T-helper 2 cell (primary cell): ENCODE measurements at regions not wholly inside any gene's neighbourhood (a gene's known extent, or its start where the extent isn't known, plus 50 kb on each side); places are given as distances from the start of the nearest gene placed in this dataset.

Experiments used
- DNase-seq, 5 experiments: peaks; one replicate each; pipeline versions ENCODE4 v3.0.0 to v3.0.0-alpha.2; 2012 to 2022

DNA sequence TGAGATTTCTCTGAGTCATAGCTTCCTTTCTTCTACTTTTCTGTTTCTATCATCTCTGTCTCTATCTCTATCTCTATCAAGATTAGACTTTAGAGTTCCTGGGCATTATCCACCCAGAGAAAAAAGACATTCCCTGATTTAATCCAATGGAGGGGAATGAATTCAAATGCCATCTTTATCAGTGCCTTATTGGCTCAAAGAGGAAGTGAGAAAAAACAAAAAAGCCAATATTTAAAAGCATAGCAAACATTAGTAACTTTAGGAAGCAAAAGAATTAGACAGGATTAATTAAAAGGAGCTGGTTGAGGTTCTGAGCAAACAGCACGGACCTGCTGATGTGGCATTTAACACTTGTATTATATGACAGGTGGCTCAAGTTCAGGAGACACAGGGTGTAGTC, 736.5 kb downstream of the REEP3 start:
- DNase-seq, result no peak

DNA sequence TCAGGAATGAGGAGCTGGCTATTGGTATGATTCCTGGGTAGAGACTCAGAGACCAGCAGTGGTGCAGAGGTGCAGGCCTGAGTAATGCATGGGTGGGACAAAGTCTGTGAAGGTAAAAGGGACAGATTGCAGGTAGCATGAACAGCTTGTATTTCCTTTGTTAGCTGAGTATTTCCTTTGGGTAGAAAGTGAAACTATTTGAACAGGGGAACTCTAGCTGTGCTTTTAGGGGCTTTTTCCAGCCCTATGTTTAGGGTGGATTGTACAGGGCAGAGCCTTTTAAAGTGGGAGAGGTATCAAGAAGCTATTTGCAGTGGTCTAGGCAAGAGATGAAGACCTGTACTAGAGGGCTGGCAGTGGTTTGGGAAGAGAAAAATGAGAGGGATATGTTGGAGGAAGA, 739.9 kb downstream of the REEP3 start:
- no peak for DNase-seq

DNA sequence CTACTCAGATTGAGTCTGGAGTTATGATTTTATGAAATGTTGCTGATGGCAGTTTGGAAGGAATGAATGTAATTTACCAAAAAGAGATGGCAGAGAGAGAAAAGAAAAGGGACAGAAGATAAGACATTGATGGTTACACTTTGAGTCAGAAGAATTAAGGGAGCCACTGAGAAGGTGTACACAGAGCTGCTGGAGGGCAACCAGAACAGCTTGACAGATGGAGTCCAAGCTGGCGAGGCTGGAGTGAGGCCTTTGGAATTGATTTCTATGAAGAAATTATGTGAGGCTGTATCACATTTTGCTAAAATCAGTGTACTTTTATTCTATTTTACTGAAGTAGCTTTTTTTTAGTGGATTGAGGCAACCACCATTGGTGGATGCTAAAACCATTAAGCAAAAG, 740.5 kb downstream of the REEP3 start:
- no peak for DNase-seq

DNA sequence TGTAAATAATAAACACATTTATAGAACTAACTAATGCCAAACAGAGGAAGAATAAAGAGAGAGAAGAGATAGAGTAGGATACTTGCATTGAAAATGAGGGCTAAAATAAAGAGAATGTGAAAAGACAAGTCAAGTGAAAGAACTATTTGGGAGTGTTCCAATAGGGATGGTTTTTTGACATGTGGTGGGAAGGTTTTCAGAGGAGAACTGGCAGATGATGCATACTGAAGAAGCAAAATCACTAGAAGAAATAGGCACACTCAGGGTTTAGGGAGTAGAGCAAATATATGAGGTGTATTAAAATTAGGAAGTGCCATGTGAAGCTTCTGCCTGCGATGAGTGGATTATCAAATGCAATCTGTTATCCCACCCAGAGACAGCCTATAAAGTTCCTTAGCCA, 744.8 kb downstream of the REEP3 start:
- no peak for DNase-seq

DNA sequence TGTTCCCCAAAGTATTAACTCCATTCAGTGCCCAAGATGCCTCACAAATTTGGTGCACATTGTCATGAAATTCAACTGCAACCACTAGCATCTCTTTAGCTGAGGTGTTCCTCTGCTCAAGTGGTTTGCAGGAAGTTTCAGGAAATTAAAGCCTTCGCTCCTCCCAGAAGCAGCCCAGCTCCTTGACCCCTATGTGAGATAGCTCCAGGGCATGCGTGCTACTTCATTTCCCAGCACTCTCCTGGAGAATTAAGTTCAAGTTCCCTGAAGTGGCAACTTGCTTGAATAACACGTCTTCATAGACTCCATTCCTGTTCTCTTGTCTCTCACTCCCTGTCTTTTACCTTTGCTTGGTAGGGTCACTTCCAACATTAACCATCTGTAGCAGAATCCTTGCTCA, 750.3 kb downstream of the REEP3 start:
- no peak for DNase-seq

DNA sequence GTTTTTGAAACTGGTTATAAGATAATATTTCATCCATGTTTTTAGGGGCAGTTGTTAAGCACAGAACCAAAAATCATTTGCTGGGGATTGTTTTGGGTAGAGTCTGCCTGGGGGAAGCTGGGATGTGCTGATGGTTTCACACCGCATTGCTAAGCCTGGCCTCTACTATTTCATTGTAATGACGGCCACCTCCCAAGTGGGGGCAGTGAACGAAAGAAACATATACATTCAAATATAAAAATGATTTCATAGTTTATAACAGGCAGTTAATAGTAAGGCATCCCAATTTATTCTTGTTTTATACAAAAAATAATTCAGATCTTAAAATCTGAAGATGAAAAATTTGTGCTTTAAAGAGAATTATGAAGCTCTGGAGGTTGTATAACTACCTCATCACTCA, 750.8 kb downstream of the REEP3 start:
- DNase-seq, result no peak

DNA sequence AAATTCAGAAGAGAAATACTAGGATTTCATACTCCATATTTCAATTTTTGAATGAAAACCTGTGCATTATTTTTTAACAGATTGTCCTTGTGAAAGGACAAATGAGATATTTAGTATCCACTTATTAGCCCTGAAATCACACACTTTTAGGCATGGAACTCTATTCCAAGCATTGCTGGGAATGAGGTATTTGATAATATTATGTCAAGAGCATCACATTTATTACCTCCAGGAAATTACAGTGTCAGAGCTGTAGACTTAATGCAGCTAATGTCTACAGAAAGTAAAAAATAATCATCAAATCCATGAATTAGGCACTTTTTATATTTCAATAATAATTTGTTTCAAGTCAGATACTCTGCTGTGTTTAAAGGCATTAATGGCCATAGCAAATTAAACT, 753.8 kb downstream of the REEP3 start:
- DNase-seq, result no peak

DNA sequence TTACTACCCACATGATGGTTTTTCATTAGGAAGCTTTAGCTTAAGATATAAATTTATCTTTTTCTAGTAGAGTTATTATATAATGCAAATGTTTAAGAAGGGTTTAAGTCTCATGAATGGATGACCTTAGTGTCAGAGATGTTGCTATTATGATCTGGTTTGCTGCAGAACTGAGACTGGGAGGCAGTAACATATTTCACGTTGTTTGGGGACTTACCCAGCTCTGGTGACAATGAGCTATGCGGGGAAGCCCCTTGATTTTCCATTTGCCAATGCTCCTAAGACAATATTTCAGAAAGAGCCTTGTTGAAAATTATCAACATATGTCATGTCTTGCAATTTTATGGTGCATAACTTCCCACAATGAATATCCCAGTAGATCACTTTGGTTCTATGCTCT, 754.6 kb downstream of the REEP3 start:
- DNase-seq, result no peak

DNA sequence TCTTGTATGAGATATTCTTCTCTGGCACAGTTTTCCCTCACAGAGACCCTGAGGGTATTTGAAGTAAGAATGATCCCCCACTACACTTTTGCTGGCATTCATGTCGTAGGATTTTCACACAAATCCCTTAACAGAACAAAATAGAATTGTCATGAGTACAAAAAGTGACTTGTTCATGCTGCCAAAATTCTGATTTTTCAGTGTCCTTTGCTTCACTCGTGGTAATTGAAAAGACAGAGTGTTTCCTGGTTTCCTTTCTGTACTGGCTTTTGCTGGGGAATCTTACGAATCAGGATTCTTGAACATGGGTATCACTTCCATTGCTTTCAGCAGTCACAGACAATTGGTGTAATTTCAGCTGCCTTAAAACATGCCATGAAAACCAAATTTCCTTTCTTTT, 756.3 kb downstream of the REEP3 start:
- DNase-seq, result no peak

DNA sequence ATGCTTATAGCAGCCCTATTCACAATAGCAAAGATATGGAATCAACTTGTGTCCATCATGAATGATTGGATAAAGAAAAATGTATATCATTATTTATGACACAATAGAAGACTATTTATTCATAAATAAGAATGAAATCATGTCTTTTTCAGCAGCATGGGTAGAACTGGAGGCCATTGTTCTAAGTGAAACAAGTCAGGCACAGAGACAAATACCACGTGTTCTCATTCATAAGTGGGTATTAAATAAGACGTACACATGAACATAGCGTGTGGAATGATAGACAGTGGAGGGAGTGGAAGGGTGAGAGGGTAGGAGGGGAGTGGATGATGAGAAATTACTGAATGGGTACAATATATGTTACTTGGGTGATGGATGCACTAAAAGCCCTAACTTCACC, 762.4 kb downstream of the REEP3 start:
- no peak for DNase-seq

DNA sequence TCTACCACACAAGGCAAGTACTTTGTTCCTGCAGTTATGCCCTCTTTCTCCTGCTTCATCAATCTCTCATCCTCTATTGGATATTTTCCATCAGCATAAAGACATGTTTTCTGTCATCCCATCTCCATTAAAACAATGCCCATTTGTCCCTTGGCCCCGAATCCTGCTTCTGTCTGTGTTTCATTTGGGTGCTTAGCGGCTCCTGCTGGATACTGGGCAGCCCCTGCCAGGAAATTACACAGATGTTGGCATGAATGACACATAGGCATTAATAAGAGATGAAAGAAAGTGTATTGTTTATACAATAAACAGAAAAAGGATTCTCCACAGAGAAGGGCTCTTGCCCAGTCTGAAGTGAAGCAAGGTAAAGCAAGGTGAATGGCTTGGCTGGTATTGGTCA, 765.3 kb downstream of the REEP3 start:
- DNase-seq, result no peak

DNA sequence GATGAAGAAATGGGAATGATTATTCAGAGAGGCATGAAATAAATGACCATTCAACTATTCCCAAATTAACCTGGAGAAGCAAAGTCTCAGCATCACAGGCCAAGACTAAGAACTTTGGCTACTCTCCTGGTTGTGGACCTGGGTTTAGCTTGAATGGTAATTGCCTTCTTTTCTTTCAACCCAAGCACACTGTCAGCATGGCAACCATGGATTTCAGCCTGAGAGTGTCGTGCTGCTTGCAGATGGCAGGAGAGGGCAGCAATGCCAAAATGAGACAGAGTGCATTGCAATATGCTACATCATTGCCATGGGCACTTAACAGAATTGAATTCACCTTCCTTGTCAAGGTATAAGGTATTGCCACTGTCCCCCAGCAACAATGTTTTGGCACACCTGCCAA, 767.2 kb downstream of the REEP3 start:
- DNase-seq, result no peak

DNA sequence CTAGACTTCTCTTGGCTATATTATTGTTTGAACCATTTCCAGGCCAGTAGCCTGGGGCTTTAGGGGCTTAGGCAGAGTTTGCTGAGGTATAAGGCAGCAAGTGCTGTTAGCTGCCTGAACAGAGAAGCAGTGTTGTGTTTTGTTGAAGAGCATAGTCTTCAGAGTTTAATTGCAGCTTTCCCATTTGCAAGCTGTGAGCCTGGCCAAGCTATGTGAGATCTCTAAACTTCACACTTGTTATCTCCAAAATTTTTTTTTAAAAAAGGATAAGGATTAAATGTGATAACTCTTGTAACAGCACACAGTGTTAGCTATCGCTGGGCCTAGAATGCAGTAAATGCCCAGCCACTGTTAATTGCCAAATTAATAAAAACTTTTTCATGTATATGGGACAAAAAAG, 782.4 kb downstream of the REEP3 start:
- DNase-seq, result no peak

DNA sequence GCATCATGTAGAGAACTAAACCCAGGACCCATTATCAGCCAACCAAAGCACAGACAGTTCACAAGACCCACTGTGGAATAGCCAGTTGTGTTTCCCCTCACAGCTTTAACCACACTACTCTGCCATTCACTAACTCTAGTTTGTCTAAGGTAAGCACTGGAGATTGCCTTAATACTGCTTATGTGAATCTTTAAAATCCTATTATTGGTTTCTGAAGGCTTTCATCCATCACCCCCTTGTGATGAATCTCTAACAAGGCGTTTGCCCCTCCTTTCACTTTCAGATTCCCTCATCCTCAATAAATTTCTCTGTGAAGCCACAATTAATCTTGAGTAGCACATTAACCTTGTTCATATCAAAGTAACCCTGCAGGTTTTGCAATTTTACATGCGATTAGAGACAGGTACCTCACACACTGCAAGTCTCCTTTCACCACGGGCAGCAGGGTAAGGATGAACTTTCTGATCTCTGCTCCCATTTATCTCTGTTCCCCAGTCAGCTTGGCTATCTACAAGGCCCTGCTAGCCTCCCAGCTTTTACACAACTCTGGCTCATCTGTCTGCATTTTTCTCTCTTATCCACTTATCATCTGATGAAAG, 785.6 kb downstream of the REEP3 start:
- no peak for DNase-seq

DNA sequence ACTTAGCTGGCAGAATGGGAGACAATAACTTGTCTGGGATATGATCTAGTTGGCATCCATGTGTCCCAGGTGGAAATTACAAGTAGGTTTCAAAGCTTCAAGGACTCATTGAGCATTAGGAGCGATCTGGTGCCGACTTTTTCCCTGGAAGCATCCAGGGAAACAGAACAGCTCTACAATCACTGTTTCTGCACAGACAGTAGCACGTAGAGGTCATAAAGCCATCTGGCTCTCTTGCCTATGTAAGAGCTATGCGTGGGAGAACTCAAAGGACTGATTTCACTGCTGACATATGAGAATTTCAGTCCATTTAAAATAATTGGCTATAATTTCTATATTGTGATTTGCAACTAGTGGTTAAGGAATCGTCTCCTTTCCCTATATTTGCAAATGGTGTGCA, 791.7 kb downstream of the REEP3 start:
- DNase-seq, result no peak

DNA sequence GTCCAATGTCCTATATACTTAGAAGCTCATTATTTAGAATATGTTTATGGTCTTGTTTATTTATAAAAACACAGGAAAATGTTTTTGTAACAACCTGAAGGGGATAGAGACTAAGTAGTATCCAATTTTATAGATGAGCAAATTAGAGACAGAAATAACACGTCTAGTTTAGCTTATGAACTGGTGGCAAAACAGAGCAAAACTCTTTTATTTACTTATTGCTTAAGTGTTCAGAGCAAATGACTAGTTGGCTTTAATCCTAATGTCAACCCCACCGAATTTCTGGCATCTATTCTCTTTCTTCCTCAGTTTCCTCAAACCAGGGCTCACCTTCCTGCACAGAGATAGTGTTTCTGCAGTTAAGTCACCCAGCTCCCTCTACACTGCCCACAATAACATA, 792.8 kb downstream of the REEP3 start:
- no peak for DNase-seq

DNA sequence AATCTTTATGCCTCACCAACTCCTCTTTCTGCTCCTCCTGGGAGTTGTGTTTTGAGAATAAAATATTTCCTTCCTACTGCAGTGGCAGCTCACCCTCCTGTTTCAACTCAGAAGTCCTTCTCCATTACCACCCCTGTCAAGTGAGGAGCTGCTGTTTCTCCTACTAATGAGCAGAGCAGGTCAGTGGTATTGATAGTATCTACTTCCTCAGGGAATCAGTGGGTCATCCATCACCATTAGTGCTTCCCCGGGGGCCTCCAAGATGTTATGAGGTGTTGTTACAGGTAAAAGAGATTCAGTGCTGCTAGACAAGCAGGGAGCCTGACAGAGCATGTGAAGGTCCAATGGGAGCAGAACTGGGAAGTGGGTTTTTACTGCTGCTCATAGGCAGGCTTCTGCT, 795.2 kb downstream of the REEP3 start:
- no peak for DNase-seq

DNA sequence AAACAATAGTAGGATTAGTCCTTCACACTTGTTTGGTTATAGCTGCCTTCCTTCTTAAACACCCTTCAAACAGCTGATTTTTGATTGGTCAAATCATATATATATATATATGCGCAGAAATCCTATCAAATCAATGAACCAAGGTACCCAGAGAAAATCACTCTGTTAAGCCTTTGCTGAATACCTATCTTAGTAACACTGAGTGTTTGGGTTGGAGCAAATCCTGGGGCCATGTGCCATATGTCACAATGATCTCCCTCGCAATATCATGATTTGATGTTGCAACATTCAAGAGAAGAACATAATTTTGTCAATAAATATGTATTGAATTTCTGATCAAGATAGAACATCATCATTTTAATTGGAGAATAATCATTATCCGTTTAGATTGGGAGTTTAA, 795.6 kb downstream of the REEP3 start:
- no peak for DNase-seq

DNA sequence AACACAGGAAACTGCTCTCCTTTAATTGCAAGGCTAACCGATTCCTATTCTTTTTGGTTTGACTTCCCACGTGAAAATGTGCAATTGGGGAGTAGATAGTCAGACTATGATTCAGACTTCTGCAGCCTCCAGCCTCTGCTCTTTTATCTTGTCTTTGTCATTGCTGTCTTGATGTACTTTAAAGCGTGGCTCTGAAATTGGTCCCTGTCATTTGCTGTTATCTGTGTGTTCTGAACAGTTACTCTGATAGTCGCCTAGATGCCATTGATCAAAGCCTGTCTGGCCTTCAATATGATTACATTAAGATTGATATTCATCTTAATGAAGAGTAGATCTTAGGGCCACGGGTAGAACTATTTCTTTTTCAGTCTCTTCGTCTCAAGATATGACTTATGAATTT, 799.2 kb downstream of the REEP3 start:
- DNase-seq, result no peak

DNA sequence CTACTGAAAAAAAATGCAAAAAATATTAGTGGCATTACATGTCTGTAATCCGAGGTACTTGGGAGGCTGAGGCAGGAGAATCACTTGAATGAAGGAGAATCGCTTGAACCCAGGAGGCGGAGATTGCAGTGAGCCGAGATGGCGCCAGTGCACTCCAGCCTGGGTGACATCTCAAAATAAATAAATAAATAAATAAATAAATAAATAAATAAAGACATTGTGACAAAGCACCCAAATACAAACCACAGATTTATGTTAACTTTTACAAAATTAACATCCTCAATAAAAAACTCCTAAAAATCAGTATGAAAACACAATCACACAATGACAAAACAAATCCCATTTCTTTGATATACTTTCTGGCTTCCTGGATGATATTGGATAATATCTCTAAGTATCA, 808.3 kb downstream of the REEP3 start:
- DNase-seq, result no peak

DNA sequence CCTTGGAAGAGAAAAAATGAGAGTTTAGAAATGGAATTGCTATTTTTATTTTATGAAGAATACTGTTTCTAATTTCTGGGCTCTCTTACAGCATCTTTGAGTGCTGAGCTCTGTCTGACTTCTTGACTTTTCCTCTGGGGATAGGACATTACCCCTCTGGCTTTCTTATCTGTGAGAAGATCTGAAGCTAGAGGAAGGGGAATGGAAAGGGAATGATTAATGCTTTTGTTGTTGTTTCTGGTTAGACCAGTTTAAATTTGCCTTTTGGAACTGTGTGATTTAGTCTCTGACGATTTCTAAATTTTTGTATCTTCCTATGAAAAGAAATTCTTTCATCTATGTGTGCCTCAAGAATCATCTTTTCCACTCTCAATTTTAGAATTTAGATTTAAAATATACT, 811.4 kb downstream of the REEP3 start:
- no peak for DNase-seq

DNA sequence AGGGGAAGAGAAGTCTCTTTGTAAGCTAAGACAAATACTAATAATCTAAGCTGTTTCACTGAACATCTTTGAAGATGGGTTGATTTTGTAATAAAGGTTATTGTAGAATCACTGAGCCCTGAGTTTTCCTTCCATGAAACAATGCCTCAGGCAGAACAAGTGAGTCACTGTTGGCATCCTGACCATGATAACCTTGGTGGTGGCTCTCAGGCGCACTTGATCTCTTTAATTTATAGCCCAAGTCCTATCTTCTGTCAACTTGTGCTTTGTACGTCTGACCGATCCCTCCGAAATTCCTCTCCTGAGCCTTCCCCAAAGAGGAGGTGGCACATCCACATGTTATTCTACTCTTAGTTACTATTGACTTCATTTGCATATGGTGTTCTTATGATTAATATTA, 812.9 kb downstream of the REEP3 start:
- DNase-seq, result no peak

DNA sequence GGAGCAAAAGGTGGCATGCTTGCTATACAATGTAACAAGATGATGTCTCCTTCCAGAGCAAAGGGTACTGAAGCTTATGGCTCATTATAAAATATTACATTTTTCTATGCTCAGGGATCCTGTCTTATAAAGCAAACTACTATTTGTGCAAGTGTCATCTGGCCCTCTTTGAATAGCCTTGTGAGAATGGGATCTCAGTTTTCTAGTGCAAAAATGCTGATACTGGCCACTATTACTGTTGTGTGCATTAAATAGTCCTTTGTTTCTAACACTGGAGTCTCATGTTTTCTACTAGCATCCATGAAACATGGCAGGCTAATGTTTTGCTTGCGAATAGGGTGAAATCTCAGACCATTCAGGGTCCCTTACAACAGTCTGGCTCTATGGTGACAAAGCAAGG, 823.0 kb downstream of the REEP3 start:
- DNase-seq, result no peak

DNA sequence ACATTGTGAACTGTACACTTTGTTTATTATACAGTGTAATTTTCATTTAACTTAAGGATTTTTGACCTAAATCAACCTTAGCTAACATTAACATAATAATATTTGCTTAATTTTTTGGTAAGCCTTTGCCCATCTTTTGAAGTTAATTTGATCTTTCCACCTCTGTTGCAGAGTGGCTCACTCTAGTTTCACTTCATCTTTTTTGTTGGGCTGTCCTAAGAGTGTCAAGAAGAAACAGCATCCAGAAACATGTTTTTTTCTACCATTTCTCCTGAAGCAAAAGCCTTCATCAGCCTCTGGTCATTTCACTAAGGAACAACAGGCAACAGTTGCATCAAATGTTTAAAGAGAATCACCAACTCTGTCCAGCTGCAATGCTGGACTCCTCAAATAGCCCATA, 824.7 kb downstream of the REEP3 start:
- no peak for DNase-seq

DNA sequence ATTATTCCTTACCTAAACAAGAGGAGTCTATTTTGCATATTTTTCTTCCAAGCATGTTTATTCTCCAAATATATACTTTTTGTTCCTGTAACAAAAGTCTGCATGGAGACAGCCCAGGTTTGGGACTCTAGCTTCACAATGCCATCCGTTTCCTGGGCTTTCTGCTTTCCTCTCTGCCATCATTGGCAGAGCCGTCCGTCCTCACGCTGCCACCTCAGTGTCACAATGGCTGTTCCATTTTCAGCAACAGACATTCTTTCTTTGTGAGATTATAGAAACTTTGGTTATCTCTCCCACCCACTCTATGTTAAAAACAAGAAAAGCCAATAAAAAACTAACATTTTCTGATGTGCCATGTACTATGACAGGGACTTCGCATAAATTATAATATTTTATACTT, 825.2 kb downstream of the REEP3 start:
- DNase-seq, result no peak

DNA sequence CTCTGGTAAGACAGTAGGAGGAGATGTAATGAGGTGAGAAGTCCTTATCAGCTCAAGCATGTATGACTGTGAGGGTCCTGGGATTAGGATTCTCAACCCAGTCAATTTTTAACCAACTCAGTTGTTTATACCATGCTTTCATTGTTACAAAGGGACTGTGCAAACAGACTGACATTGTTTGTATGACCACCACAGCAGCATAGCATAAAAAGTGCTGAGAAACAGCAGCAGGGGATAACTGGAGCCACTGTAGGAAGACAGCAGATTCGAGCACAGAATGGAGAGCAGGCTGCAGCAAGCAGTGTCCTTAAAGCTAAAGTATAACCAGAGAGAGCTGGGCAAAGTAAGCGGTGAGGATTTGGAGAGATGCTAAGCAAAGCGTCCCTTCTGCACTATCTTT, 829.5 kb downstream of the REEP3 start:
- DNase-seq, result no peak
